A673 (cell line): ENCODE measurements at regions not wholly inside any gene's neighbourhood (a gene's known extent, or its start where the extent isn't known, plus 50 kb on each side); places are given as distances from the start of the nearest gene placed in this dataset.
"Not testable (repeated sequence)": the region's sequence is repeated elsewhere in the genome, so short reads cannot be mapped to it uniquely, and the experiment has no call there.

Experiments used
- BruUV-seq: library from RNA; stranded (reverse); fragments of 400-500 nt; replicated peaks from 2 replicates; lab custom pipeline; 2021; lab: Mats Ljungman, UMichigan
- CTCF ChIA-PET: fragments of 300-600 bp; sonication (Branson Sonifier 250); formaldehyde crosslinking; loops from one replicate; lab custom pipeline; 2022; ENCODE audit warnings: antibody characterized with exemption; lab: Charles Lee
- POLR2A ChIA-PET: fragments of 300-600 bp; sonication (Branson Sonifier 250); formaldehyde crosslinking; loops from one replicate; lab custom pipeline; 2022; ENCODE audit warnings: antibody characterized with exemption; ENCODE audit not compliant: low non-redundant PET; lab: Charles Lee
- DNase-seq: peaks from one replicate; pipeline ENCODE4 v3.0.0-alpha.2; 2015; ENCODE audit warnings: low spot score
- H3K27ac ChIP-seq: fragments of 200-600 bp; sonication (generic); 2 replicates; pipeline ENCODE4 v1.5.1; 2016; ENCODE audit warnings: mixed run types, low read depth, mild to moderate bottlenecking, mixed read lengths, antibody characterized with exemption, low read length; ENCODE audit not compliant: poor library complexity, severe bottlenecking
- H3K27me3 ChIP-seq: fragments of 200-600 bp; sonication (generic); replicated peaks from 2 replicates; pipeline ENCODE4 v1.6.1; 2017; ENCODE audit warnings: mixed run types, low read depth, mild to moderate bottlenecking, mixed read lengths, antibody characterized with exemption, low read length; ENCODE audit not compliant: insufficient read depth, poor library complexity
- H3K36me3 ChIP-seq: fragments of 200-600 bp; sonication (generic); 2 replicates; pipeline ENCODE4 v1.6.1; 2016; ENCODE audit warnings: mixed run types, mild to moderate bottlenecking, mixed read lengths, antibody characterized with exemption, low read length; ENCODE audit not compliant: insufficient read depth, poor library complexity, severe bottlenecking
- H3K4me1 ChIP-seq: fragments of 200-600 bp; sonication (generic); 2 replicates; pipeline ENCODE4 v1.6.1; 2017; ENCODE audit warnings: mixed run types, mild to moderate bottlenecking, mixed read lengths, antibody characterized with exemption, low read length; ENCODE audit not compliant: insufficient read depth, poor library complexity, severe bottlenecking
- H3K4me3 ChIP-seq: fragments of 200-600 bp; sonication (generic); 2 replicates; pipeline ENCODE4 v1.5.1; 2016; ENCODE audit warnings: low read depth, mixed run types, mild to moderate bottlenecking, mixed read lengths, low read length; ENCODE audit not compliant: poor library complexity, severe bottlenecking
- H3K9me3 ChIP-seq: fragments of 200-600 bp; sonication (generic); 2 replicates; pipeline ENCODE4 v1.6.1; 2016; ENCODE audit warnings: mixed run types, low read depth, mild to moderate bottlenecking, mixed read lengths, antibody characterized with exemption, low read length; ENCODE audit not compliant: poor library complexity, severe bottlenecking
- CTCF ChIP-seq: fragments of 300-800, 200-600 bp; sonication (generic); conservative IDR thresholded peaks from 2 replicates; pipeline ENCODE4 v1.5.1; 2017; ENCODE audit warnings: low read depth, mild to moderate bottlenecking, antibody characterized with exemption, low read length, moderate library complexity, mixed read lengths
- EZH2 ChIP-seq: fragments of 200-600 bp; sonication (generic); IDR thresholded peaks from 2 replicates; pipeline ENCODE4 v1.6.1; 2017; ENCODE audit warnings: borderline replicate concordance, low read depth, mild to moderate bottlenecking, mixed read lengths, antibody characterized with exemption, low read length; ENCODE audit not compliant: poor library complexity, severe bottlenecking
- intact Hi-C: fragments of 100-400 bp; cut with micrococcal nuclease; formaldehyde crosslinking; loops from one replicate; pipeline ENCODE4 v1.10.0; 2022; ENCODE audit not compliant: unreplicated experiment

GRCh38 chr12:18886962-18887361 is 149.0 kb downstream of the CAPZA3 start:
- H3K9me3 ChIP-seq: no peaks in the 10 kb centered on the region
- no peaks in the 10 kb centered on the region for H3K36me3 ChIP-seq
- TF ChIP-seq CTCF (no peak), EZH2 (no peak)
- no peak overlapping the region for H3K27ac ChIP-seq
- ChIA-PET POLR2A (no interaction called here), CTCF (no interaction called here)
- intact Hi-C loops: no loop called here
- no peak overlapping the region for H3K4me3 ChIP-seq
- peaks cover 13% of the 10 kb centered on the region for H3K4me1 ChIP-seq
- DNase-seq: no peak
- no peaks in the 10 kb centered on the region for H3K27me3 ChIP-seq
- no TSS peak for BruUV-seq

GRCh38 chr12:18887368-18887767 is 149.4 kb downstream of the CAPZA3 start:
- H3K4me1 ChIP-seq: peaks cover 13% of the 10 kb centered on the region
- no peaks in the 10 kb centered on the region for H3K36me3 ChIP-seq
- CTCF ChIA-PET: no interaction called here
- BruUV-seq: no TSS peak
- no peaks in the 10 kb centered on the region for H3K27me3 ChIP-seq
- no peak for TF ChIP-seq EZH2
- no peak for TF ChIP-seq CTCF
- H3K4me3 ChIP-seq: no peak overlapping the region
- H3K9me3 ChIP-seq: no peaks in the 10 kb centered on the region
- intact Hi-C loops: no loop called here
- no peak overlapping the region for H3K27ac ChIP-seq
- POLR2A ChIA-PET: no interaction called here
- no peak for DNase-seq

GRCh38 chr12:18888047-18888446 is 150.1 kb downstream of the CAPZA3 start:
- no peak overlapping the region for H3K4me3 ChIP-seq
- ChIA-PET POLR2A (no interaction called here), CTCF (interaction anchor here (0.5 kb wide), 1 partner anchor 249 kb away, joined by 9 read pairs; no protein-coding TSS in a partner anchor)
- H3K27me3 ChIP-seq: no peaks in the 10 kb centered on the region
- no TSS peak for BruUV-seq
- TF ChIP-seq EZH2: no peak
- no peak for TF ChIP-seq CTCF
- DNase-seq: peak; percentile 83
- H3K27ac ChIP-seq: no peak overlapping the region
- peaks cover 13% of the 10 kb centered on the region for H3K4me1 ChIP-seq
- no peaks in the 10 kb centered on the region for H3K36me3 ChIP-seq
- intact Hi-C loops: no loop called here
- no peaks in the 10 kb centered on the region for H3K9me3 ChIP-seq

- CTCF ChIA-PET, DNase-seq, intact Hi-C loops, H3K9me3 ChIP-seq, H3K36me3 ChIP-seq, BruUV-seq, POLR2A ChIA-PET, H3K4me3 ChIP-seq, H3K27ac ChIP-seq, H3K27me3 ChIP-seq: not testable (repeated sequence)
- peaks cover 13% of the 10 kb centered on the region for H3K4me1 ChIP-seq
Measured at GRCh38 chr12:18890621-18891020, 152.7 kb downstream of the CAPZA3 start.
